Stimulated activated CD8-positive, alpha-beta memory T cell treated with anti-CD3 and anti-CD28 coated beads, Interleukin-4, amount 100 ng/mL, for 48 hours (primary cell): ENCODE measurements at regions not wholly inside any gene's neighbourhood (a gene's known extent, or its start where the extent isn't known, plus 50 kb on each side); places are given as distances from the start of the nearest gene placed in this dataset.

ENCODE experiments used
- DNase-seq: peaks from one replicate; pipeline ENCODE4 v3.0.0-alpha.2; 2020

GRCh38 chr14:53608369-53608768, 348.3 kb downstream of the BMP4 start:
- no peak for DNase-seq

DNA sequence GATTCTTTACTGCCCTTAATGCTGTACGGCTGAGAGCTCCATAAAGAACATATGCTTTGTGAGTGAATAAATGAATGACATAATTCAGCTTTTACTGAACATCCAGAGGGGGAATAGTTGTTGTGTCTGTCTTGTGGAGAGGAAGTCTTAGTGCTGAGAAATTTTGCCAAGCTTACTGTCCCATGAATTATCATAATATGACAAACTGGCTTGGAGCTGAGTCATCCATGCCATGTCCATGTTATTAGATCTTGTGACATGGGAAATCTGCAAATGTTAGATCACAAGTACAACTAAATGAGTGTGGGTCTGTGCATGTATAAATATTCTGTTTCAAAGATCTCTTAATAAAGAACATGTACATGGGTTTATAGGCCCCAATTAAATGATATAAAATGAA, 350.4 kb downstream of the BMP4 start:
- DNase-seq = no peak

DNA sequence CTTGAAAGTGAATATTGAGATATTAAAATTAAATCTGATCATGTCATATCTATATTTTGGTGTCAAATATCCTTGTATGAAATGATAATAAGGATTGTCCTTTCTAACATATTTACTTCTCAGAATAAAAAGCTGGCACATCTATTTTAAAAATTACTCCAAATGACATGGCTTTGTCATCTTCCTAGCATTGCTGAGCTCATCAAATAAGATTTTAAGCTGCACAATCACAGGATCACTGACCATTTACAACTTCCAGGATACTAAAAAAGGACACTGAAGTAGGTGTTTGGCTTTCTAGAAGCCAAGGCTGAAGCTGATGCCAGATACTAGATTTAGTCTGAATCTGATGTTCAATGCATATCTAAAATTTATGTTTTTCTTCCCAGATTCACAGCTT, 351.1 kb downstream of the BMP4 start:
- no peak for DNase-seq

- no peak for DNase-seq
These were observed 352.6 kb downstream of the BMP4 start for GRCh38 chr14:53603994-53604393.

DNA sequence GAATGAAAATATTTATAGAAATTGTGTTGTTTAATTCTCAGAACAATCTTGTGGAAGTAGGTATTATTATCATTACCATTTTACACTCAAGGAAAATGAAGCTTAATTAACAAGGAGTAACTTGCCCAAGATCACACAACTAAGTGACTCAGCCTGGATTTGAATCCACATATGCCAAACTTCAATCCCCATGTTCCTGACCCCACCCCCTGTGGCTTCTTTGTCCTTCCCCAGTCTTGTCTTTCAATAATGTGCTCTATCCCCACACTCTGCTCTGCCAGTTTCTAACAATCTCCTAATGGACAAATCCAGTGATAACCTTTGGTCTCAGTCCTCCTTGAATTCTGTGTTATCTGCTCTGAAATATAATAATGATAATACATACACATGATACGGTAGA, 355.2 kb downstream of the BMP4 start:
- DNase-seq = no peak

- no peak for DNase-seq
These were observed 357.2 kb downstream of the BMP4 start for GRCh38 chr14:53599221-53599945.

- no peak for DNase-seq
These were observed 359.6 kb downstream of the BMP4 start for GRCh38 chr14:53596853-53597525.

DNA sequence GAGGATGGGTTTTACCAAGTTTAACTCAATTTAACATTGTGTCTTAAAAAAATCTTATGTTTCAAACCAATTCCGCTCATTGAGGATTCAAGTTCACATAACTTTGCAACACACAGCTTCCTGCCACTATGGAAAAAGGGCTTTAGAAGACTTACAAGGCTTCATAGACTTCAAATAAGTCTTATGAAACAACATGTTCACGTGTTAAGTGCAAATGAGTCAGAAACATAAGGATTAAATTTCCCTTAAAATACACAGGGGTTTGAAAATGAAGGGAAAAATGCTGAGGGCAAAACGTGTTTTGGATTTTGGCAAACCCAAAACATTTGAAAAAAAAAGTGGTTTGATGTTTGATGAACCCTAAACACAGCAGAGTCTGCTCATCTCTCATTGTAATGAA, 364.8 kb downstream of the BMP4 start:
- no peak for DNase-seq

- no peak for DNase-seq
These were observed 375.1 kb downstream of the BMP4 start for GRCh38 chr14:53581504-53581903.

- no peak for DNase-seq
These were observed 384.8 kb downstream of the BMP4 start for GRCh38 chr14:53571641-53572328.

DNA sequence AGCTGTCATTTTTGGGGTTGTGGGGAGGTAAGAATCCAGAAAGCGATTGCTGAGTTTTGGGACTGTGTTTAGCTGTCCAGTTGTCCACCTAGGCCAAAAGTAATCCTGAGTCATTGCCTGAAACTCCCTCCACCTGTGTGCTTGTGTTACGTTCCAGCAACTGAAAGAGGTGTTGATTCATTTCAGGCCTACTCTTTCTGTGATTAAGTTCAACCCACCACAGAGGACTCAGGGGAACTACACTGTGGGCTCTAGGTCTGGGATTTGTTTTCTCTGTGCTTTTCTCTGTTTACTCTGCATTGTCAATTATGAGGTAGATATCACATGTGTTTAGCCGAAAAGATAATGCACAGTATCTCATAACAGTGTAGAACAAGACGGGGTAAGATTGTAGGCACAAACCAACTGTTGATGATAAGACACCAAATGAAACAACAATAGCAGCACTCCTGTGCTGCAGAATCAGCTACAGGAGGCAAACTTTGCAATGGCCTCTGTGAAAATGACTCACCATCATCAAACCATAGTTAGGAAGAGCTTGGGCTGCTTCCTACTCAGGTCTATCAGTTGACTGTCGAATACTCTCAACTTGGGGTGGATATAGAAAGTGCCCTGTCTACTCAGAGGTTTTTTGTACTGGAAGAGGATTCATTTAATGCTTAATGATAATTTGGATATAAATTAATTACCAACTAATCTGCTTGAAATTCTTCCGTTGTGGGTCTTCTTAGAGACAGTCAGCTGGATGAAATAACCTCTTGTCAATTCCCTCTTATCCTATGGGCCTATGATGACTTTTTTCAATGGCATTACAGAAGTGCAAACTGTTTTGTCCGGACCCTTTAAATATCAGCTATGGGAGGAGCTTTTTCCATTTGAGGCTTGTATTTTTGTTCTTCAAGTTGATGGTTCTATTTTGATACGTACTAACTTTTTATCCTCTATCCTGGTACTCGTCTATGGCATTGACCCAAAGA, 385.9 kb downstream of the BMP4 start:
- DNase-seq = no peak

DNA sequence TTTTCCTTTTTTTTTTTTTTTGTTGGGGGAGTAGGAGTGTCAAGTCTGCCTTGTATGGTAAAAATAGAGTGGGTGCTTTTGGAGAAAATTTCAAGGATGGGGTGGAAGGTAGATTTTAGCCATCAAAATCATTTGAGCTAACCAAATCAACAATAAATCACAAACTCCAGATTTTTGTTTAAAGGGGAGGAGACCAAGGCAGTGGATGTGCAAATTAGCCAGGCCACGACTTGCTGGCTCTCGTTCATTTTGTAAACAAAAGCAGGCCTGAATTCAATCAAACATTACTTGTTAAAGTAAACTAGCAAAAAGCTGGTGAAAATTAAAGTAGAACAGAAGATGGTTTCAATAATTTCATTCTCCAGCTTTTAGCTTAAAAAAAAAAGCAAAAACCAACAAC, 387.2 kb downstream of the BMP4 start:
- no peak for DNase-seq

GRCh38 chr14:53567236-53567780, 389.3 kb downstream of the BMP4 start:
- no peak for DNase-seq

DNA sequence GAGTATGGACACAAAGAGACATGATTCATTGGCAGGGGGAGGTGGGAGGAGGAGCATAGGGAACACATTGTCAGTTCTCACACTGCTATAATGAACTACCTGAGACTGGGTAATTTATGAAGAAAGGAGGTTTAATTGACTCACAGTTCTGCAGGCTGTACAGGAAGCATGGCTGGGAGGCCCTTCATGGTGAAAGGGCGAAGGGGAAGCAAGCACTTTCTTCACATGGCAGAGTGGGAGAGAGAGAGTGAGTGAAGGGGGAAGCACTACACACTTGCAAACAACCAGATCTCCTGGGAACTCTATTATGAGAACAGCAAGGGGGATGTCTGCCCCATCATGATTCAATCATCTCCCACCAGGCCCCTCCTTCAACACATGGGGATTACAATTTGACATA, 391.8 kb downstream of the BMP4 start:
- no peak for DNase-seq

DNA sequence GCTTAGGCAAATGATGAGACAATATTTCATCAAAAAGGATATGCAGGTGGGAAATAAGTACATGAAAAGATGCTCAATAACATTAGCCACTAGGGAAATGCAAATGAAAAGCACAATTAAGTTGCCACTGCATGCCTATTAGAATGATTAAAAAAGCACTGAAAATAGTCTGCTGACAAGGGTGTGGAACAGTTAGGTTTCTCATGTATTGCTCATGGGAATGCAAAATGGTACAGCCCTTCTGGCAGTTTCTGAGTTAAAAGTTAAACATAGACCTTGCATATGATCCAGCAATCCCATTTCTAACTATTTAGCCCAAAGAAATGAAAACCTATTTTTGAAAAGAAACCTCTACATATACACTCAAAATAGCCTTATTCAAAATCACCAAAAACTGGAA, 393.0 kb downstream of the BMP4 start:
- DNase-seq = no peak

GRCh38 chr14:53553221-53553620, 400.1 kb upstream of the DDHD1 start:
- no peak for DNase-seq

DNA sequence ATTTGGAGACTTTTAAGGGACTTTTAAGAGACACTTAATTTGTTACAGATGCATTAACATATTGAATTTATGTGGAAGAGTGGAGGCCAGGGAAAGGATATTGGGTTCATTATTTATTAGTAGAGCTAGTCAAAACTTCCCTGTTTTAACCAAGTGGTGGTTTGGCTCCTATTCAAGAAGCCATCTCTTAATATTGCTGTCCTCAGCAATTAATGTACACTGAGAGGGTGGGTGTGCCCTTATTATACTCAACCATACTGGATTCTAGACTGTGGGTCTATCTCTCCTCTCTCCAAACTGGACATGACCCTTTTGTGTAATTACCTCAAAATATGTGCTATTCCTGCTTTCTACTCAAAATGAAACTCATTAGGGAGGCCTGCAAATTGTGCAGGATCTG, 398.7 kb upstream of the DDHD1 start:
- DNase-seq = no peak

- no peak for DNase-seq
These were observed 397.7 kb upstream of the DDHD1 start for GRCh38 chr14:53550776-53551175.

- DNase-seq = no peak
These were observed 396.8 kb upstream of the DDHD1 start for GRCh38 chr14:53549956-53550355.

- DNase-seq = no peak
These were observed 394.5 kb upstream of the DDHD1 start for GRCh38 chr14:53547593-53547992.

DNA sequence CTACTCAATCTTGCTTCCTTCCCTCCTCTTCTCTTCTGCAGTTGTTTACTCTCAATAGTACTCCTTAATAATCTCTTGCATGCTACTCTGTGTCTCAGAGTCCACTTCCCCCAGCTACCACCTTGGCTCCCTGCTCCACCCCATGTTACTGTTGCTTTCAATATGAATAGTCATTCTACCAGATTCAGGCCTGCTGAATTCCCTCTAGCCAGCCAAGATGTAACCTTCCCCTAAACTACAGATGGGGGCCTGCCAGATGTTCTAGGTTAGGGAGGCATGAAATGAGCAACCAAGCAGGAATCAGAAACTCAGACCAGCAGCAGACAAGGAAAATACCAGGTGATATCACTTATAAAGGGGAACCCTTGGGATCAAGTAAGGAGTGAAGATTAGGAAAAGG, 392.1 kb upstream of the DDHD1 start:
- no peak for DNase-seq

DNA sequence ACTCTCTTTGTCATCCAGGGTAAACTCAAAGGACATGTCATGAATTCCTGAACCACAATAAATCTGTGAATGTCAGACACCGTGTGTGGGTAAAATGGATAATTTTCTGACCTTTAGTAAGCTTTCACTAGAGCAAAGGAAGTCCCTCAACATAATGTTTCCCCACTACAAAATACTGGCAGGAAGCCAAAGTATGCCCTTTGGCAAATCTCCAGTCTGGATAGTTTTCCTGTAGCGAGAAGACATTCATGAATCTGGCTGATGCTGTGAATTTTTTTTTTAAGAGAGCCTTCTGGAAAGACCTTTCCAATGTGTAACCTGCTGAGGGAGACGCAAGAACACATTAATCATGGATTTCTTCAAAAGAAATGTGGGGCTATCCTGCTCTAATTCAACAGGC, 389.6 kb upstream of the DDHD1 start:
- no peak for DNase-seq

DNA sequence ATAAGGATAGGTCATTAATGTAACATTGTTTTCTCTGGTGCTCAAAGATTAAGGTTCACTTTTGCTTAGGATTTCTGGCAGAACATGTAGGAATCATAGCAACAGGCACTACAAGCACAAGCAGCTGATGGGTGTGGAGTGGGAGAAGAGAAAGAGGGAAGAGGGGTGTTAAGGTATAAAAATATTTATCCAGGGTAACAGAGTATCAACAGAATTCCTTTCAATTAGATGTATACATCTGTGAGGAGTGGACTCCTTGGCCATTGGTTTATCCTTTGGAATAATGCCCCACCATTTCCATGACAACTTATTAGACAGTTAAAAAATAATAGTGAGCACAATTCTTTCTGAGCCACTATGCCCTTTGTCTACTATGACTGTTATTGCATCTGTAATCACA, 388.3 kb upstream of the DDHD1 start:
- no peak for DNase-seq
